ENCODE measurements at regions not wholly inside any gene's neighbourhood (a gene's known extent, or its start where the extent isn't known, plus 50 kb on each side); places are given as distances from the start of the nearest gene placed in this dataset.

DNA sequence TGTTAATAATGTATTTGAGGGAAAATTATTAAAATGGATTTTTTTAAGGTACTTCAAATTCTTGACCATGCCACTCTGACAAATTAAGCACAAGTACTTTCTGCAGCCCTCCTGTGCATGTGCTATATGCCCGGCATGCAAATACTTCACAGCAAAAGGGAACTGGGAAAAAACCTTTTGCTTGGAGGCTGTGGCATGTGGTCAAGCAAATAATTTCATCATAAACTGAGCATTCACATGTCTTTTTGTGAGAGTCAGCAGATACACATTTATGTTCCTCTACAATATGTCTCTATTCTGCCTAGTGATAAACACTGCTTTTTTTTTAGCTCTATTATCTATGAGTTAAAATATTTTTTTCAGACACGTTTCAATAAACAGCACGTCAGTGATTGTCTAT, 53.7 kb upstream of the SEMA3A start:
- H3K4me3 ChIP-seq = no peak overlapping the region
- peak overlapping the region in 1 of 2 donors; percentile 54 for H3K27ac ChIP-seq
- no peak for DNase-seq (ENCODE audit: low spot score)
- TF ChIP-seq, protein P1, sequence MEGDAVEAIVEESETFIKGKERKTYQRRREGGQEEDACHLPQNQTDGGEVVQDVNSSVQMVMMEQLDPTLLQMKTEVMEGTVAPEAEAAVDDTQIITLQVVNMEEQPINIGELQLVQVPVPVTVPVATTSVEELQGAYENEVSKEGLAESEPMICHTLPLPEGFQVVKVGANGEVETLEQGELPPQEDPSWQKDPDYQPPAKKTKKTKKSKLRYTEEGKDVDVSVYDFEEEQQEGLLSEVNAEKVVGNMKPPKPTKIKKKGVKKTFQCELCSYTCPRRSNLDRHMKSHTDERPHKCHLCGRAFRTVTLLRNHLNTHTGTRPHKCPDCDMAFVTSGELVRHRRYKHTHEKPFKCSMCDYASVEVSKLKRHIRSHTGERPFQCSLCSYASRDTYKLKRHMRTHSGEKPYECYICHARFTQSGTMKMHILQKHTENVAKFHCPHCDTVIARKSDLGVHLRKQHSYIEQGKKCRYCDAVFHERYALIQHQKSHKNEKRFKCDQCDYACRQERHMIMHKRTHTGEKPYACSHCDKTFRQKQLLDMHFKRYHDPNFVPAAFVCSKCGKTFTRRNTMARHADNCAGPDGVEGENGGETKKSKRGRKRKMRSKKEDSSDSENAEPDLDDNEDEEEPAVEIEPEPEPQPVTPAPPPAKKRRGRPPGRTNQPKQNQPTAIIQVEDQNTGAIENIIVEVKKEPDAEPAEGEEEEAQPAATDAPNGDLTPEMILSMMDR (IDR thresholded peaks at IDR 0.05) = no peak

DNA sequence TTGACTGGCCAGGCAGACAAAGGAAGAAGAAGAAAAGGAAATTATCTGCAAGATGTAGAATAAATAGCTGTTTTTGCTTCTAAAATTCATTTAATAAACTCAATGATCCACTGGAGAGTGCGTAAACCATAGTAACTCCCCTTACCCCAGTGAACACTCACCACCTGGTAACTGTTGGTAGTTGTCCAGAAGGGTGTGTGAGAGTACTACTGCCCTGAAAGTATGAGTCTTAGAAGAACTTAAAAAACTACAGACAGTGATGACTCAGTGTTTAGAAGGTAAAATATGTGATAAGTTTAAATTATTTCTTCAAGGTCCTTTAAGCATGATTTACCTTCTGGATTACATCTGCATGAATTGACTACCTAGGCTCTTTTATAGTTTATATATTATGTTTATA, 53.0 kb upstream of the SEMA3A start:
- TF ChIP-seq, protein P1 (IDR thresholded peaks at IDR 0.05) = no peak
- Histone ChIP-seq H3K4me3 (no peak overlapping the region), H3K27ac (no peak overlapping the region)
- DNase-seq (ENCODE audit: low spot score) = no peak

DNA sequence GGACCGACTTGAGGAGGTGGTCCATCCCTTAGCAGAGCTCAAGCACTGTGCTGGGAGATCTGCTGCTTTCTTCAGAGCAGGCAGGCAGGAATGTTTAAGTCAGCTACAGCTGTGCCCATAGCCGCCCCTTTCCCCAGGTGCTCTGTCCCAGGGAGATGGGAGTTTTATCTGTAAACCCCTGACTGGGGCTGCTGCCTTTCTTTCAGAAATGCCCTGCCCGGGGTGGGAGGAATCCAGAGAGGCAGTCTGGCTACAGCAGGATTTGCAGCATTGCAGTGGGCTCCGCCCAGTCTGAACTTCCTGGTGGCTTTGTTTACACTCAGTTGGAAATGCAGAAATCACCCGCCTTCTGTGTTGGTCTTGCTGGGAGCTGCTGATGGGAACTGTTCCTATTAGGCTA, 51.2 kb upstream of the SEMA3A start:
- TF ChIP-seq, protein P1 (IDR thresholded peaks at IDR 0.05) = no peak
- Histone ChIP-seq H3K4me3 (no peak overlapping the region), H3K27ac (no peak overlapping the region)
- DNase-seq (ENCODE audit: low spot score) = no peak
